ENCODE measurements at regions not wholly inside any gene's neighbourhood (a gene's known extent, or its start where the extent isn't known, plus 50 kb on each side); places are given as distances from the start of the nearest gene placed in this dataset.

DNA sequence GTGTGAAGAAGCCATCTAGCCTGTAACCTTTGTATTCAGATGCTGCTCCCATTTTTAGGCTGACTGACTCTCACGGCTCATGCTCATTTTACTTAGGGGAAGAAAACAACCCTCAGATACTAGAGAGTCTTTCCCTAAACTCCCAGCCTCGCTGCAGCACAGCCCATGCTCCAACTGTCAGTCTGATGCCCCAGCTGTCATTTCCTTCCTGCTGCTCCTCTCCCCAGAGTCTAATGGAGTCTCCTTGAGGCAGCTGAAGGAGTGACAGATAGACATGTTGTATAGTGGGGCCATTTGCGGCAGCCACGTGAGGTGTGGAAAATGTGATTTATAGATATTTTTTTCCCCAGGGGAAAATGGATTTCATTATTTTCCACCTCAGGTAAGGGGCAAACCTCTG is 59.2 kb upstream of the OLFM4 start:
- no peak for TF ChIP-seq POLR2A (IDR thresholded peaks at IDR 0.05)
- TF ChIP-seq, protein P1, sequence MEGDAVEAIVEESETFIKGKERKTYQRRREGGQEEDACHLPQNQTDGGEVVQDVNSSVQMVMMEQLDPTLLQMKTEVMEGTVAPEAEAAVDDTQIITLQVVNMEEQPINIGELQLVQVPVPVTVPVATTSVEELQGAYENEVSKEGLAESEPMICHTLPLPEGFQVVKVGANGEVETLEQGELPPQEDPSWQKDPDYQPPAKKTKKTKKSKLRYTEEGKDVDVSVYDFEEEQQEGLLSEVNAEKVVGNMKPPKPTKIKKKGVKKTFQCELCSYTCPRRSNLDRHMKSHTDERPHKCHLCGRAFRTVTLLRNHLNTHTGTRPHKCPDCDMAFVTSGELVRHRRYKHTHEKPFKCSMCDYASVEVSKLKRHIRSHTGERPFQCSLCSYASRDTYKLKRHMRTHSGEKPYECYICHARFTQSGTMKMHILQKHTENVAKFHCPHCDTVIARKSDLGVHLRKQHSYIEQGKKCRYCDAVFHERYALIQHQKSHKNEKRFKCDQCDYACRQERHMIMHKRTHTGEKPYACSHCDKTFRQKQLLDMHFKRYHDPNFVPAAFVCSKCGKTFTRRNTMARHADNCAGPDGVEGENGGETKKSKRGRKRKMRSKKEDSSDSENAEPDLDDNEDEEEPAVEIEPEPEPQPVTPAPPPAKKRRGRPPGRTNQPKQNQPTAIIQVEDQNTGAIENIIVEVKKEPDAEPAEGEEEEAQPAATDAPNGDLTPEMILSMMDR (IDR thresholded peaks at IDR 0.05) = no peak
